ENCODE measurements at regions not wholly inside any gene's neighbourhood (a gene's known extent, or its start where the extent isn't known, plus 50 kb on each side); places are given as distances from the start of the nearest gene placed in this dataset.

DNA sequence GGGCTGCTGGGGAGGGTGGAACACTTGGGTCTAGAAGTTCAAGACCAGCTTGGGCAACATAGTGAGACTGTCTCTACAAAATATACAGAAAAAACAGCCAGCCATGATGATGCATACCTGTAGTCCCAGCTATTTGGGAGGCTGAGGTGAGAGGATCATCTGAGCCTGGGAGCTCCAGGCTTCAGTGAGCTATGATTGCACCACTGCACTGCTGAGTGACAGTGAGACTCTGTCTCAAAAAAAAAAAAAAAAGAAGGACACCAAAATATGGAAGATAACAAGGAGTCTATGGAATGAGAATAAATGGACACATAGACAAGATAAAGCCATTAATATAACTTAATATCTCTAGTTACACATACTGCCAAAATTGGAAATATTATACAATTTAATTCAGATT lies 62.7 kb upstream of the IL15 start:
- TF ChIP-seq POLR2AphosphoS5 (IDR thresholded peaks at IDR 0.05) (no peak), POLR2A (IDR thresholded peaks at IDR 0.05; ENCODE audit: low read depth) (no peak), EP300 (IDR thresholded peaks at IDR 0.05) (no peak)
- TF ChIP-seq, protein P1, sequence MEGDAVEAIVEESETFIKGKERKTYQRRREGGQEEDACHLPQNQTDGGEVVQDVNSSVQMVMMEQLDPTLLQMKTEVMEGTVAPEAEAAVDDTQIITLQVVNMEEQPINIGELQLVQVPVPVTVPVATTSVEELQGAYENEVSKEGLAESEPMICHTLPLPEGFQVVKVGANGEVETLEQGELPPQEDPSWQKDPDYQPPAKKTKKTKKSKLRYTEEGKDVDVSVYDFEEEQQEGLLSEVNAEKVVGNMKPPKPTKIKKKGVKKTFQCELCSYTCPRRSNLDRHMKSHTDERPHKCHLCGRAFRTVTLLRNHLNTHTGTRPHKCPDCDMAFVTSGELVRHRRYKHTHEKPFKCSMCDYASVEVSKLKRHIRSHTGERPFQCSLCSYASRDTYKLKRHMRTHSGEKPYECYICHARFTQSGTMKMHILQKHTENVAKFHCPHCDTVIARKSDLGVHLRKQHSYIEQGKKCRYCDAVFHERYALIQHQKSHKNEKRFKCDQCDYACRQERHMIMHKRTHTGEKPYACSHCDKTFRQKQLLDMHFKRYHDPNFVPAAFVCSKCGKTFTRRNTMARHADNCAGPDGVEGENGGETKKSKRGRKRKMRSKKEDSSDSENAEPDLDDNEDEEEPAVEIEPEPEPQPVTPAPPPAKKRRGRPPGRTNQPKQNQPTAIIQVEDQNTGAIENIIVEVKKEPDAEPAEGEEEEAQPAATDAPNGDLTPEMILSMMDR (IDR thresholded peaks at IDR 0.05): no peak
